Activated T-helper 1 cell treated with Interleukin-2 at 50 U/mL for 16 hours (primary cell): ENCODE measurements at regions not wholly inside any gene's neighbourhood (a gene's known extent, or its start where the extent isn't known, plus 50 kb on each side); places are given as distances from the start of the nearest gene placed in this dataset.
"Not testable (repeated sequence)": the region's sequence is repeated elsewhere in the genome, so short reads cannot be mapped to it uniquely, and the experiment has no call there.

Experiments
- DNase-seq: peaks from one replicate; pipeline ENCODE4 v3.0.0-alpha.2; 2020; ENCODE audit warnings: low read depth

- DNase-seq = no peak
Measured at GRCh38 chrX:848386-848785, 217.8 kb downstream of the SHOX start.

GRCh38 chrX:843306-843705, 212.7 kb downstream of the SHOX start:
- DNase-seq = no peak

GRCh38 chrX:840556-840955, 210.0 kb downstream of the SHOX start:
- no peak for DNase-seq

GRCh38 chrX:838666-839065, 208.1 kb downstream of the SHOX start:
- not testable (repeated sequence) for DNase-seq

GRCh38 chrX:835857-836256, 205.3 kb downstream of the SHOX start:
- DNase-seq = not testable (repeated sequence)

GRCh38 chrX:830532-830931, 199.9 kb downstream of the SHOX start:
- DNase-seq = no peak

GRCh38 chrX:829145-829544, 198.6 kb downstream of the SHOX start:
- DNase-seq = no peak

GRCh38 chrX:828411-828959, 197.9 kb downstream of the SHOX start:
- DNase-seq = no peak

GRCh38 chrX:826448-826847, 195.9 kb downstream of the SHOX start:
- DNase-seq = no peak

GRCh38 chrX:825991-826390, 195.4 kb downstream of the SHOX start:
- DNase-seq = no peak

- not testable (repeated sequence) for DNase-seq
Measured at GRCh38 chrX:823073-823472, 192.5 kb downstream of the SHOX start.

GRCh38 chrX:821327-822107, 190.9 kb downstream of the SHOX start:
- DNase-seq = no peak

GRCh38 chrX:819684-820083, 189.1 kb downstream of the SHOX start:
- DNase-seq = no peak

- no peak for DNase-seq
Measured at GRCh38 chrX:817759-818300, 187.2 kb downstream of the SHOX start.

- DNase-seq = not testable (repeated sequence)
Measured at GRCh38 chrX:817147-817546, 186.6 kb downstream of the SHOX start.

GRCh38 chrX:816411-816810, 185.8 kb downstream of the SHOX start:
- DNase-seq = no peak

- DNase-seq = no peak
Measured at GRCh38 chrX:810186-810585, 179.6 kb downstream of the SHOX start.

- DNase-seq = no peak
Measured at GRCh38 chrX:809081-809480, 178.5 kb downstream of the SHOX start.

- no peak for DNase-seq
Measured at GRCh38 chrX:806586-806985, 176.0 kb downstream of the SHOX start.

- DNase-seq = no peak
Measured at GRCh38 chrX:805988-806387, 175.4 kb downstream of the SHOX start.

GRCh38 chrX:805103-805670, 174.6 kb downstream of the SHOX start:
- no peak for DNase-seq

GRCh38 chrX:802846-803245, 172.3 kb downstream of the SHOX start:
- DNase-seq = no peak

- DNase-seq = no peak
Measured at GRCh38 chrX:799808-800207, 169.2 kb downstream of the SHOX start.
